Right renal cortex interstitium (tissue), 3 donors: ENCODE measurements at regions not wholly inside any gene's neighbourhood (a gene's known extent, or its start where the extent isn't known, plus 50 kb on each side); places are given as distances from the start of the nearest gene placed in this dataset.
"Not testable (repeated sequence)": the region's sequence is repeated elsewhere in the genome, so short reads cannot be mapped to it uniquely, and the experiment has no call there.

Source experiments
- DNase-seq, 3 donors: peaks; one replicate each; pipeline ENCODE4 v3.0.0-alpha.2; 2013; ENCODE audit warnings: low read depth in 3 of 3, low spot score in 2 of 3

DNA sequence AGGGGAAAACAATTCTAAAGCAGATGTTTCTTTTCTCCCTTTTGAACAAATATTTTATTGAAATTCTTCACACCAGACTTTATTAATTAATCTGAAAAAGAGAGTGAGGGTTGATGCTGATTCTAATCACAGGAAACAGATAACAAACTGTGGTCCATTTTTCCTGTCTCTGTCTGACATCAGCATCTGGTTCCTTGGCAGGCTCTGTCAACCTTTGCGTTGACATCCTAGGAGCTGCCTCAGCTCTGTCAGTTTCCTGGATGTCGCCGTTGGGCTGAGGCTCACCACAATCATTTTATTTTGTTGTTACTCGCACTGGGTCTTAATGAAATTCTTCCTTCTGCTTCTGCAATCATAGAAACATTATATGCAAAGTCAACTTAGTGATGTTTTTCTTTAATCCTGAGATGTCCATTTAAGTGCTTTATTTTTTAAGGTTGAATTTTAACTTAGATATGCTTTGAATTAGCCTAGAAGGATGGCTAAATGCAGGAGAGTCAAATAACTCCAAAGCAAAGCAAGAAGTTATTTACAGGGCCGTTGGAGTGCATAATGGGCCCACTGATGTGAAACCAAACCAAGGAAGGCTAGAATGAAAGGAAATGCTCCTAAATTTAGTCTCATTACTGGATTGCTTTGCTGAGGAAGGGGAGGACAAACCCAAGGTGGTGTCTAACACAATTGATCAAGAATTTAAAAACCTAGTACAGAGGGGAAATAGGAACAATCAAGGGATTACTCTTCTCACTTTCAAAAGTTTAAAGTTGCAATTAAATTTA is 542.4 kb downstream of the FLRT2 start:
- DNase-seq, result no peak

GRCh38 chr14:86066651-86067050 is 536.7 kb downstream of the FLRT2 start:
- DNase-seq, result peak in 2 of 3 donors; percentile 36 to 38

DNA sequence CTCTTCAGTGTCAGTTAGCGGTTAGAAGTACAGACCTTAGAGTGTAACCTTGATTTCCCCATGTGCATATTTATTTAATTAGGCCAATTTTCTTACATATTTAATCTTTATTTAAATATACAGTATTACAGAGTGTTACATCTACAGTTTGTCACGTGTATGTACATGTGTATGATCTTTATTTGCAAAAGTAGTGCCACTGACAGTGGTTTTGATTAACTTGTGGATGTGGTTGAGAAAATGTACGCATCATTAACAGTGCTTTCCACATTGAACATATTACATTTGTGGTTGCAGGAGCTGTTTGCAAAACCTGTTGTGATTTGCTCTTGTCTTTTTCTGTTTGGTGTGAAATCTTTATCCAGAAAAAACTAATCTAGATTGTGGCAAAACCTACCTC is 535.5 kb downstream of the FLRT2 start:
- no peak for DNase-seq

DNA sequence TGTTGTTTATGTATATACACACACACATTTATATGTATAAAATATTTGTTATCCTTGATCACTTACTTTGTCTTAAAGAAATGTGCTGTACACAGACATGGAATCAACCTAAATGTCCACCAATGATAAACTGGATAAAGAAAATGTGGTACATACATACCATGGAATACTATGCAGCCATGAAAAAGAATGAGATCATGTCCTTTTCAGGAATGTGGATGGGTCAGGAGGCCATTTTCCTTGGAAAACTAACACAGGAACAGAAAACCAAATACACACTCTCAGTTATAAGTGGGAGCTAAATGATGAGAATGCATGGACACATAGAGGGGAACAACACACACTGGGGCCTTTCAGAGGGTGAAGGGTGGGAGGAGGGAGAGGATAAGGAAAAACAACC is 534.7 kb downstream of the FLRT2 start:
- DNase-seq, result not testable (repeated sequence)

DNA sequence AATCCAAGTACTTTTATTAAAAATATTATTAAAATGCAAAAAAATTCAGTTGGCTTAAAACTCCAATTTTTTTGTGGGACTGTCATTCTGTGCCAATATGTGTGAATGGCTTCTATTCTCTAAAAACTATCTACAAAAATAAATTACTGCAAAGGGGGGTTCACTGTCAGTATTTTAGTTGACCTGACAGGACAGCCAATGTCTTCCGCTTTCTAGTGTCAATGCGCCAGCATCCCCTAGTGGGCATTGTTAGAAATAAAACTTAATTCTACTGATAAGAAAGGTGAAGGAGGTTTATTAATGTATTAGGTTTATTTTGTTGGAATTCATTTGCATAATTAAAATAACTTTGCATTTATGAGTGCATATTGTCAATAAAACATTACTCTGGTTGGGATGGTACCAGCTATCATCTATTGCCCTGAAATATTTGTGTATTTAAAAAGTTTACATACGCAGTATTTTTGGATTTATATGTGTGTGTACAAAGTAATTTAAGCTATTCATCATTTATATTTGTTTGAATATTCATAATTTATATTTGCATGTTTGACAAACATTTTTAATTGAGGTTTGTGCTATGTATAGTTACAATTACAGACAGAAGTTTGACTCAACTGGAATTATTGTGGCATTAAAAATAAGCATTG is 527.2 kb downstream of the FLRT2 start:
- DNase-seq, result no peak

- no peak for DNase-seq
Observed at GRCh38 chr14:86055512-86056075, 525.6 kb downstream of the FLRT2 start.

DNA sequence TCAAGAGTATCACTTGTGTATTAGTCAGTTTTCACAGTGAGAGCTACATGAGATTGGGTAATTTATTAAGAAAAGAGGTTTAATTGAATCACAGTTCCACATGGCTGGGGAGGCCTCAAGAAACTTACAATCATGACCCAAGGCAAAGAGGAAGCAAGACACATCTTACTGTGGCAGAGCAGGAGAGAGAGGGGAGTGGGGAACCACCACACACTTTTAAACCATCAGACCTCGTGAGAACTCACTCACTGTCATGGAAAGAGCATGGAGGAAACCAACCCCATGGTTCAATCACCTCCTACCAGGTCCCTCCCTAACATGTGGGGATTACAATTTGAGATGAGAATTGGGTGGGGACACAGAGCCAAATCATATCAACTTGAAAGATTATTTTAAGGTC is 522.9 kb downstream of the FLRT2 start:
- no peak for DNase-seq

- DNase-seq, result no peak
Observed at GRCh38 chr14:86050757-86051156, 520.8 kb downstream of the FLRT2 start.

GRCh38 chr14:86050072-86050683 is 520.2 kb downstream of the FLRT2 start:
- no peak for DNase-seq

GRCh38 chr14:86039176-86039575 is 509.2 kb downstream of the FLRT2 start:
- no peak for DNase-seq

DNA sequence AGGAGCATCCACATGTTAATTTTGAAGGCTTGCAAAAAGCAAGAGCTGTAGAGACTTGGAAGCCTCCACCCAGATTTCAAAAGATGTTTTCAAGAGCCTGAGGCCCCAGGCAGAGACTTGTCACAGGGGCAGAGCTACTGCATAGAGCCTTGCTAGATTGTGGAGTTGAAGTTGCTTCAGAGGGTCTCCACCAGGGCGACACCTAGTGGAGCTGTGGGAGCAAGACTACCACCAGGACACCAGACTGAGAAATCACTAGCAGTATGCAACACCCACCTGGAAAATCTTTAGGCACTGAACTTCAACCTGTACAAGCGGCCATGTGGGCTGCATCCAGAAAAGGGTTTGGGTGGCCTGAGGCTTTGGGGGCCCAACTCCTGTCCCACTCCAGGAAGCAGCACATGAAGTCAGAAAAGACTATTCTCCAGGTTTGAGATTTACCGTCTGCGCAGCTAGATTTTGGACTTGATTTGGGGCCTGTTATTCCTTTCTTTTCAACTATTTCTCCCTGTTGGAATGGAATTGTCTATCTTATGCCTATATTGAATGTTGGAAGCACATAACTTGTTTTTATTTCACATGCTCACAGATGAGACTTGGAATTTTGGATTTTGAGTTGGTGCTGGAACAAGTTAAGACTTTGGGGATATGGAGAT is 508.6 kb downstream of the FLRT2 start:
- peak in 1 of 3 donors; percentile 21 for DNase-seq

DNA sequence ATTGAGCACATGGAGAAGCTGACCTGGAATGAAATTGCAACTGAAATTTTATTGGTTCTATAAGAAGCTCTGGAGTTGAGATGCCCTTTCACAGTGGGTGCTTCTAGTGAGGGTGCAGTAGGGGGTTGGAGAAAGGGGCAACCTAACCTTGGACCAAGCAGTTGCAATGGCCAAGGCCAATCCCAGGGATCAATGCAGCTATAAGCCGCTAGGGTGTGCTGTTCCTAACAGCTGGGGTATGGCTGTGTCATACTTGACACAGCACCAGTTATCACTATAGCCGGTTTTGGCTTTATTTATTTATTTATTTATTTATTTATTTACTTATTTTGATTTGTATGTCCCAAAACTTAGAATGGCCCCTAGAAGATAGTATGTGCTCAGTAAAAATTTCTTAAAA is 505.9 kb downstream of the FLRT2 start:
- DNase-seq, result no peak

- no peak for DNase-seq
Observed at GRCh38 chr14:86027990-86028389, 498.0 kb downstream of the FLRT2 start.

DNA sequence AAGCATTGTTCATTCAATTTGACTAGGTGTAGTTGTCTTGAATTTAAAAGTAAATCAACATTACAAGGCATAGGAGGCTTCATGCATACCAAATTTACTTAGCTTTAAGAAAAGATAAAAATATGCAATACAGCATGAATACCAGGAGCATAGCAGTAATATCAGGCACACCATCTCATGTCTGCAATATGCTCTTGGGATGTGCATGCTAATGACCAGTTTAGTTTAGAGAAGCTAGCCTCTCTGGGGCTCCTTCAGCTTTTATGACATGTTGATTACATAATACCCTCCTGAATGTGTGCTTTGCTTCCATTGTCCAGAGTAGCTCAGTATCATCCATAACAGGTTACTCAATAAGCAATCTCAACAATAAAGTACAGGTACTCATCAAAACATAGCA is 497.2 kb downstream of the FLRT2 start:
- DNase-seq, result no peak

DNA sequence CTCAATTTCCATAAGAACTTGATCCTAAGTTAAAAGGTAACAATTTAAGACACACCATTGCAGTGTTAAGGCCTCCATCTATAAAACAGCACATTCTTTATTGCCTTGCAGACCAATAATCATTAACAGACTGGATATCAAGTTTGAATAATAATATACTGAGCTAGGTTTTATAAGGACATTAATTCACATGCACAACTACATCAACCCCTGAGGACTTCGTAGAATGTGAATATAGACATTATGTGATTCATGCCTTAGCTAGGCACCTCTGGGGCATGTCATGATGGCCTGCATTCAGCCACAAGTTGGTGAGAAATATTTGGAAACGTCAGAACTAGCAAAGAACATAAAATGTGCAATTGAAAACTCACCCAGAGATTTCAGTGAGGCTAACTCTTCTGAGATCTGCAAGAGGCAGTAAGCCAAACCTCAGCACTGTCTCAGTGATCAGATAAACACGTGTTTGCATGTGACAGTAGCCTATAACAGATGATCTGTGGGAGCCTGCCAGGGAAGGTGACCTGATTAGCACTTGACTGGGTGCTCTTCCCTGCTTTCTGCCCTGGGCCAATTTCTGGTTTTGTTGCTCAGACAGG is 492.2 kb downstream of the FLRT2 start:
- DNase-seq, result no peak

DNA sequence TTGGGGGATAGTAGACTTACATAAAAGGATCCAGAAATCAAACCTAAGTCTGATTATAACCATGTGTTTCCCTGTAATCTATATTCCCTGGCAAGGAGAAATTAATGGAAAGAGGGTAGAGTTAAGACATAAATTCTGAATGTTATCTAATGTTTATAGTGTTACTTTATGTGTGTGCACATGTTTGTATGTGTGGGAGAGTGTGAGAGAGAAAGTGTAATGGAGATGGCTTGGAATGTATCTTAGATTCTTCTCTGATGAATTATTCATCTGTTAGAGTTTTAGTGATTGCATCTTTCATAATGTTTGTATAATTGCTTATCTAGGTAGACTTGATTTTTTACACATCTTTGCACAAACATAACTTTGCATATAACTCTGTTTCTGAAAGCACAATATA is 490.9 kb downstream of the FLRT2 start:
- no peak for DNase-seq

DNA sequence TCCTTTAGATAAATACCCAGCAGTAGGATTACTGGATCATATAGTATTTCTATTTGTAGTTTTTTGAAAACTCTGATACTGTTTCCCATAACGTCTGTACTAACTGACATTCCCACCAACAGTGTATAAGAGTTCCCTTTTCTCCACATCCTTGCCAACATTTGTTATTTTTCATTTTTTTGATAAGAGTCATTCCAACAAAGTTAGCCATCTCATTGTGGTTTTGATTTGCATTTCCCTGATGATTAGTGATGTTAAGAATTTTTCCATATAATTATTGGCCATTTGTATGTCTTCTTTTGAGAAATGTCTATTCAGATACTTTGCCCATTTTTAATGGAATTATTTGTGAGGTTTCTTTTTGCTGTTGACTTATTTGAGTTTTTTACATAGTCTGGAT is 486.0 kb downstream of the FLRT2 start:
- no peak for DNase-seq

- DNase-seq, result no peak
Observed at GRCh38 chr14:86015511-86015910, 485.6 kb downstream of the FLRT2 start.

DNA sequence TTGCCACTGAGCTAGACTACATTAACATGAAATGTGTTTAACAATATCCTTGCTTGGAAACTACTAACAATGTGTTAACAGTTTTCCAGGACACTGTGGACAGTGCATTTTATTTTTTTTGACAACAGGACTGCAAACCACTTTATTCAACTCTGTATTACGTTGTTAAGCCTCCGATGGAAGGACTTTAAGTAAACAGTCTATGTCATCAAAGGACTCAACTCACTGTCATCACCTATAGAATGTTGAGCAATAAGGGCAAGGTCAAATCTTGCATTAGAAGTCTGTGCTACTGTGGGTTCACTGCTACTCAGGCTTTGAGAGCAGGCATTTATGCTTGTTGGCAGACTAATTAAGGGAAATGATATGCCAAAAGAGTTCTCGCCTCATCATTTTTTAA is 483.7 kb downstream of the FLRT2 start:
- no peak for DNase-seq

- no peak for DNase-seq
Observed at GRCh38 chr14:86012461-86012860, 482.5 kb downstream of the FLRT2 start.

DNA sequence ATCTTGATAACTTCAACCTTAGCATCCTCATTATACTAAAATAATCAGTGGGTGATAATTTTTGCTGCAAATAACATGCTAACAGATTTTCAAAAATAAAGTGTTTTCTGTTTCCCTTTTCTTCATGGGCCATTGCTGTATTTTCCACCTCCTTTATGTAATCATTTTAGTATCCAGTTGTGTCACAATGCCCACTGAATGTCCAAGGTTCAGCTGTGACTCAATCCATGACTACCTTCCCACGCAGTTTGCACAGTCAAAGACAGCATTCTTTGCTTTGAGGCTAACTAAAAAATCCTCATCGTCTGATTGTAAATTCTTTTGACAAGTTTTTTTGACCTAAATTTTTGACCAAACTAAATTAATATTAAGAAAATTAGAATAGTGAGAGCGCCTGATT is 474.1 kb downstream of the FLRT2 start:
- no peak for DNase-seq
